Liver (tissue), 8 donors: ENCODE measurements at regions not wholly inside any gene's neighbourhood (a gene's known extent, or its start where the extent isn't known, plus 50 kb on each side); places are given as distances from the start of the nearest gene placed in this dataset.

Source experiments
- DNase-seq: peaks from one replicate; pipeline ENCODE4 v3.0.0-alpha.2; 2017; ENCODE audit warnings: low spot score
- H3K27ac ChIP-seq, 2 donors: one replicate each; pipeline ENCODE4 v1.7.0; 2013; ENCODE audit warnings: inconsistent platforms in 2 of 2, low read length in 2 of 2, control low read depth in 1 of 2, low read depth in 1 of 2, mild to moderate bottlenecking in 1 of 2
- H3K27me3 ChIP-seq, 4 donors: one replicate each; pipeline versions ENCODE4 v1.6.1 to v1.7.0; 2013; ENCODE audit warnings: low read length in 3 of 4, inconsistent platforms in 1 of 4, mild to moderate bottlenecking in 1 of 4, moderate library complexity in 1 of 4; ENCODE audit not compliant: control insufficient read depth in 4 of 4, insufficient read depth in 4 of 4
- H3K36me3 ChIP-seq, 4 donors: one replicate each; pipeline versions ENCODE4 v1.6.1 to v1.7.0; 2013; ENCODE audit warnings: low read length in 3 of 4, mild to moderate bottlenecking in 3 of 4, low read depth in 1 of 4, moderate library complexity in 1 of 4; ENCODE audit not compliant: control insufficient read depth in 4 of 4, insufficient read depth in 3 of 4
- H3K4me1 ChIP-seq, 4 donors: one replicate each; pipeline versions ENCODE4 v1.6.1 to v1.7.0; 2013; ENCODE audit warnings: low read length in 3 of 4, mild to moderate bottlenecking in 3 of 4, moderate library complexity in 1 of 4; ENCODE audit not compliant: control insufficient read depth in 4 of 4, insufficient read depth in 4 of 4
- H3K4me3 ChIP-seq, 3 donors: one replicate each; pipeline versions ENCODE4 v1.6.1 to v1.7.0; 2013; ENCODE audit warnings: low read length in 3 of 3, control low read depth in 1 of 3, low read depth in 1 of 3, mild to moderate bottlenecking in 1 of 3
- H3K9ac ChIP-seq, 2 donors: one replicate each; pipeline ENCODE4 v1.7.0; 2013; ENCODE audit warnings: low read length in 2 of 2, mild to moderate bottlenecking in 2 of 2, moderate library complexity in 2 of 2, control low read depth in 1 of 2, low read depth in 1 of 2
- H3K9me3 ChIP-seq, 4 donors: one replicate each; pipeline versions ENCODE4 v1.6.1 to v1.7.0; 2013; ENCODE audit warnings: low read length in 3 of 4; ENCODE audit not compliant: control insufficient read depth in 4 of 4
- CTCF ChIP-seq: fragments of 150-350 bp; IDR thresholded peaks from 2 replicates; pipeline ENCODE4 v1.5.1; 2017; ENCODE audit warnings: improper control_type of control experiment, low read depth, low read length; ENCODE audit not compliant: missing input control
- EGR1 ChIP-seq, 2 donors: IDR thresholded peaks; 2 replicates each; pipeline ENCODE4 v1.6.1; 2016 to 2018; ENCODE audit warnings: antibody characterized with exemption in 2 of 2, low read depth in 2 of 2
- FOXA1 ChIP-seq: IDR thresholded peaks from 2 replicates; pipeline ENCODE4 v1.6.1; 2016; ENCODE audit warnings: antibody characterized with exemption
- FOXA2 ChIP-seq: IDR thresholded peaks from 2 replicates; pipeline ENCODE4 v1.6.1; 2016; ENCODE audit warnings: antibody characterized with exemption
- GABPA ChIP-seq, 2 donors: IDR thresholded peaks in 1 of 2; conservative IDR thresholded peaks in 1 of 2; 2 replicates each; pipeline ENCODE4 v1.6.1; 2016; ENCODE audit warnings: antibody characterized with exemption in 2 of 2, mild to moderate bottlenecking in 1 of 2, moderate library complexity in 1 of 2
- HNF4A ChIP-seq, 2 donors: conservative IDR thresholded peaks; 2 replicates each; pipeline ENCODE4 v1.6.1; 2016; ENCODE audit warnings: antibody characterized with exemption in 2 of 2, mild to moderate bottlenecking in 2 of 2
- HNF4G ChIP-seq: IDR thresholded peaks from 2 replicates; pipeline ENCODE4 v1.6.1; 2016; ENCODE audit warnings: antibody characterized with exemption
- JUND ChIP-seq, 2 donors: IDR thresholded peaks; 2 replicates each; pipeline ENCODE4 v1.6.1; 2016; ENCODE audit warnings: antibody characterized with exemption in 2 of 2
- MAX ChIP-seq: IDR thresholded peaks from 2 replicates; pipeline ENCODE4 v1.6.1; 2016; ENCODE audit warnings: antibody characterized with exemption
- NR2F2 ChIP-seq: IDR thresholded peaks from 2 replicates; pipeline ENCODE4 v1.6.1; 2016; ENCODE audit warnings: antibody characterized with exemption
- REST ChIP-seq: IDR thresholded peaks from 2 replicates; pipeline ENCODE4 v1.6.1; 2016; ENCODE audit warnings: antibody characterized with exemption, mild to moderate bottlenecking
- RXRA ChIP-seq, 2 donors: IDR thresholded peaks; 2 replicates each; pipeline ENCODE4 v1.6.1; 2017 to 2018; ENCODE audit warnings: antibody characterized with exemption in 2 of 2, mild to moderate bottlenecking in 1 of 2
- SP1 ChIP-seq: IDR thresholded peaks from 2 replicates; pipeline ENCODE4 v1.6.1; 2018; ENCODE audit warnings: antibody characterized with exemption, mild to moderate bottlenecking
- TAF1 ChIP-seq: conservative IDR thresholded peaks from 2 replicates; pipeline ENCODE4 v1.6.1; 2016; ENCODE audit warnings: antibody characterized with exemption, mild to moderate bottlenecking
- YY1 ChIP-seq: IDR thresholded peaks from 2 replicates; pipeline ENCODE4 v1.6.1; 2016; ENCODE audit warnings: antibody characterized with exemption, mild to moderate bottlenecking
- WGBS: extraction: QIAGEN DNeasy Blood & Tissue Kit; methylation state at CpG from one replicate; pipeline ENCODE4 v1.1.7; 2013; 5-methylcytosine and 5-hydroxymethylcytosine counted together
- TF ChIP-seq, protein P1 (sequence below): IDR thresholded peaks from 2 replicates; pipeline ENCODE4 v1.6.1; 2016; ENCODE audit warnings: antibody characterized with exemption
- TF ChIP-seq, protein P2 (sequence below): IDR thresholded peaks from 2 replicates; pipeline ENCODE4 v1.6.1; 2016; ENCODE audit warnings: antibody characterized with exemption
- donor health status: healthy.
- donor health status: healthy.
- donor health status: healthy.
- donor health status: healthy.
- donor health status: healthy.

DNA sequence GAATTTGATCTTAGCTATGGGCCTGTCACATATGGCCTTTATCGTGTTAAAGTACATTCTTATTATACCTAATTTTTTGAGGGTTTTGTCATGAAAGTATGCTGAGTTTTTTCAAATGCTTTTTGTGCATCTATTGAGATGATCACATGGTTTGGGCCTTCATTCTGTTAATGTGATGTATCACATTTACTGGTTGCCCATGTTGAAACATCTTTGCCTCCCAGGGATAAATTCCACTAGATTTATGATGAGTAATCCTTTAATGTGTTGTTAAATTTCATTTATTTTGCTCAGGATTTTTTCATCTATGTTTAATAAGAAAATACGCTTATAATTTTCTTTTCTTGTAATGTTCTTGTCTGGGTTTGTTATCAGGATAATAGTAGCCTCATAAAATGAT, 442.0 kb downstream of the MDFIC start:
- H3K4me3 ChIP-seq: no peak overlapping the region
- H3K36me3 ChIP-seq: no peaks in the 10 kb centered on the region
- WGBS: 93% methylated on average over 2 of the region's 2 CpGs
- no peak for TF ChIP-seq JUND (IDR thresholded peaks at IDR 0.05)
- TF ChIP-seq, protein P1, sequence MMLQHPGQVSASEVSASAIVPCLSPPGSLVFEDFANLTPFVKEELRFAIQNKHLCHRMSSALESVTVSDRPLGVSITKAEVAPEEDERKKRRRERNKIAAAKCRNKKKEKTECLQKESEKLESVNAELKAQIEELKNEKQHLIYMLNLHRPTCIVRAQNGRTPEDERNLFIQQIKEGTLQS: no peak
- no peak for TF ChIP-seq YY1
- no peak for TF ChIP-seq SP1
- no peak for TF ChIP-seq TAF1
- TF ChIP-seq, protein P2, sequence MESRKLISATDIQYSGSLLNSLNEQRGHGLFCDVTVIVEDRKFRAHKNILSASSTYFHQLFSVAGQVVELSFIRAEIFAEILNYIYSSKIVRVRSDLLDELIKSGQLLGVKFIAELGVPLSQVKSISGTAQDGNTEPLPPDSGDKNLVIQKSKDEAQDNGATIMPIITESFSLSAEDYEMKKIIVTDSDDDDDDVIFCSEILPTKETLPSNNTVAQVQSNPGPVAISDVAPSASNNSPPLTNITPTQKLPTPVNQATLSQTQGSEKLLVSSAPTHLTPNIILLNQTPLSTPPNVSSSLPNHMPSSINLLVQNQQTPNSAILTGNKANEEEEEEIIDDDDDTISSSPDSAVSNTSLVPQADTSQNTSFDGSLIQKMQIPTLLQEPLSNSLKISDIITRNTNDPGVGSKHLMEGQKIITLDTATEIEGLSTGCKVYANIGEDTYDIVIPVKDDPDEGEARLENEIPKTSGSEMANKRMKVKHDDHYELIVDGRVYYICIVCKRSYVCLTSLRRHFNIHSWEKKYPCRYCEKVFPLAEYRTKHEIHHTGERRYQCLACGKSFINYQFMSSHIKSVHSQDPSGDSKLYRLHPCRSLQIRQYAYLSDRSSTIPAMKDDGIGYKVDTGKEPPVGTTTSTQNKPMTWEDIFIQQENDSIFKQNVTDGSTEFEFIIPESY: no peak
- no peak for TF ChIP-seq FOXA1
- TF ChIP-seq RXRA (IDR thresholded peaks at IDR 0.05): no peak
- TF ChIP-seq MAX: no peak
- TF ChIP-seq NR2F2: no peak
- no peak overlapping the region for H3K27ac ChIP-seq
- no peaks in the 10 kb centered on the region for H3K27me3 ChIP-seq
- no peaks in the 10 kb centered on the region for H3K9me3 ChIP-seq
- no peak overlapping the region for H3K9ac ChIP-seq
- no peak for DNase-seq
- H3K4me1 ChIP-seq: no peaks in the 10 kb centered on the region

GRCh38 chr7:115359955-115360354, 438.1 kb downstream of the MDFIC start:
- Histone ChIP-seq H3K9ac (no peak overlapping the region), H3K9me3 (no peaks in the 10 kb centered on the region), H3K27me3 (no peaks in the 10 kb centered on the region), H3K4me3 (no peak overlapping the region), H3K4me1 (no peaks in the 10 kb centered on the region), H3K36me3 (no peaks in the 10 kb centered on the region), H3K27ac (no peak overlapping the region)
- no peak for DNase-seq
- TF ChIP-seq CTCF (no peak), REST (no peak), FOXA1 (no peak), RXRA (IDR thresholded peaks at IDR 0.05) (no peak), EGR1 (IDR thresholded peaks at IDR 0.05; ENCODE audit: low read depth in 2 of 2) (no peak), FOXA2 (no peak), TAF1 (no peak), HNF4A (conservative IDR thresholded peaks at IDR 0.05) (no peak), YY1 (no peak), NR2F2 (no peak), HNF4G (no peak), GABPA (IDR thresholded peaks at IDR 0.05 in 1 of 2, conservative IDR thresholded peaks at IDR 0.05 in 1 of 2) (no peak)
- TF ChIP-seq, protein P1: no peak
